ENCODE measurements at regions not wholly inside any gene's neighbourhood (a gene's known extent, or its start where the extent isn't known, plus 50 kb on each side); places are given as distances from the start of the nearest gene placed in this dataset.
"Not testable (repeated sequence)": the region's sequence is repeated elsewhere in the genome, so short reads cannot be mapped to it uniquely, and the experiment has no call there.

DNA sequence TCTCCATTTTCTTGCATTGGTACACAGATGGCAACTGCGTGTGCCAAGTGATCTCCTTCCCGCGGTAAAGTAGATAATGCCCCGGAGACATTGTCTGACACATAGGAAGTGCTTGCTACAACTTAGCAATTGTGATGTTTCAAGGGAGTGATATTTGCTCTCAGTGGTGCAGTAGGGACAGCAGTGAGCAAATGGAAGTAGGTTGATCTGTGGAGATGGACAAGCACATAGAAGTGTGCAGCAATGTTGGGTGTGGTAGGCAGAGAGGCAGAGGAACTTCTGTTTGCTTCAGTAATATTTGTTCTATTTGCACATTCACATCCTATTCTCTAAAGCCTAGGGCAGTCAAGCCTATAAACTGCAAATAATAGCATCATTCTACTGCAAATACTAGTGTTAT lies 846.7 kb upstream of the PRKX start:
- H3K27ac ChIP-seq (ENCODE audit: low read length): peak overlapping the region; percentile 9; the same call in 1 of the 2 replicates
- no peaks in the 10 kb centered on the region for H3F3A ChIP-seq (ENCODE audit: low read length, unreplicated experiment)
- H3K27me3 ChIP-seq (ENCODE audit: low read length): no peaks in the 10 kb centered on the region
- H3K4me1 ChIP-seq (ENCODE audit: insufficient read depth, low read length): peaks cover 9% of the 10 kb centered on the region
- peak overlapping the region; percentile 75 for H2AFZ ChIP-seq (ENCODE audit: low read length)
- H3K9me2 ChIP-seq (replicated peaks; ENCODE audit: low read length): no peaks in the 10 kb centered on the region
- no peak for TF ChIP-seq CTCF (conservative IDR thresholded peaks at IDR 0.05; ENCODE audit: low read depth, low read length)
- TF ChIP-seq EZH2phosphoT487 (IDR thresholded peaks at IDR 0.05; ENCODE audit: borderline replicate concordance, low read length): no peak
- TF ChIP-seq EZH2 (IDR thresholded peaks at IDR 0.05; ENCODE audit: low read length, unreplicated experiment): no peak
- peak overlapping the region; percentile 44; the same call in 1 of the 2 replicates for H3K4me2 ChIP-seq (ENCODE audit: low read length)
- no peaks in the 10 kb centered on the region for H3K9me3 ChIP-seq (ENCODE audit: low read length)
- ChIA-PET POLR2A (ENCODE audit: unreplicated experiment) (no interaction called here), CTCF (no interaction called here)
- no peak overlapping the region for H3K9ac ChIP-seq (ENCODE audit: low read length)
- H3K36me3 ChIP-seq (ENCODE audit: low read depth, low read length): no peaks in the 10 kb centered on the region
- BruUV-seq (replicated peaks): no TSS peak
- ATAC-seq (peak; percentile 97), DNase-seq (peak; percentile 65)
- no peaks in the 10 kb centered on the region for H3K79me2 ChIP-seq (ENCODE audit: low read length)
- H3K4me3 ChIP-seq (ENCODE audit: low read length): no peak overlapping the region
- H4K20me1 ChIP-seq (ENCODE audit: low read length): no peaks in the 10 kb centered on the region
- intact Hi-C loops (cut with micrococcal nuclease): loop anchor here (10.0 kb wide), 1 partner anchor 275 kb away; no protein-coding TSS in a partner anchor

- Histone ChIP-seq H3K4me2 (ENCODE audit: low read length) (no peak overlapping the region), H3K9me2 (replicated peaks; ENCODE audit: low read length) (no peaks in the 10 kb centered on the region), H3K27ac (ENCODE audit: low read length) (no peak overlapping the region), H4K20me1 (ENCODE audit: low read length) (no peaks in the 10 kb centered on the region), H3K4me1 (ENCODE audit: insufficient read depth, low read length) (peaks cover 14% of the 10 kb centered on the region), H3F3A (ENCODE audit: low read length, unreplicated experiment) (no peaks in the 10 kb centered on the region), H3K36me3 (ENCODE audit: low read depth, low read length) (no peaks in the 10 kb centered on the region), H3K9me3 (ENCODE audit: low read length) (no peaks in the 10 kb centered on the region), H2AFZ (ENCODE audit: low read length) (no peak overlapping the region), H3K79me2 (ENCODE audit: low read length) (no peaks in the 10 kb centered on the region; the same call in 1 of the 2 replicates), H3K4me3 (ENCODE audit: low read length) (no peak overlapping the region), H3K27me3 (ENCODE audit: low read length) (no peaks in the 10 kb centered on the region), H3K9ac (ENCODE audit: low read length) (no peak overlapping the region)
- TF ChIP-seq CTCF (conservative IDR thresholded peaks at IDR 0.05; ENCODE audit: low read depth, low read length) (peak; percentile 55), EZH2phosphoT487 (IDR thresholded peaks at IDR 0.05; ENCODE audit: borderline replicate concordance, low read length) (no peak)
- ATAC-seq: no peak
- intact Hi-C loops (cut with micrococcal nuclease): no loop called here
- no TSS peak for BruUV-seq (replicated peaks)
- POLR2A ChIA-PET (ENCODE audit: unreplicated experiment): no interaction called here
- peak; percentile 47 for DNase-seq
- CTCF ChIA-PET: interaction anchor here (0.7 kb wide), 1 partner anchor 281 kb away, joined by 3 read pairs; no protein-coding TSS in a partner anchor
Observed at GRCh38 chrX:4550018-4550417, 836.6 kb upstream of the PRKX start.

DNA sequence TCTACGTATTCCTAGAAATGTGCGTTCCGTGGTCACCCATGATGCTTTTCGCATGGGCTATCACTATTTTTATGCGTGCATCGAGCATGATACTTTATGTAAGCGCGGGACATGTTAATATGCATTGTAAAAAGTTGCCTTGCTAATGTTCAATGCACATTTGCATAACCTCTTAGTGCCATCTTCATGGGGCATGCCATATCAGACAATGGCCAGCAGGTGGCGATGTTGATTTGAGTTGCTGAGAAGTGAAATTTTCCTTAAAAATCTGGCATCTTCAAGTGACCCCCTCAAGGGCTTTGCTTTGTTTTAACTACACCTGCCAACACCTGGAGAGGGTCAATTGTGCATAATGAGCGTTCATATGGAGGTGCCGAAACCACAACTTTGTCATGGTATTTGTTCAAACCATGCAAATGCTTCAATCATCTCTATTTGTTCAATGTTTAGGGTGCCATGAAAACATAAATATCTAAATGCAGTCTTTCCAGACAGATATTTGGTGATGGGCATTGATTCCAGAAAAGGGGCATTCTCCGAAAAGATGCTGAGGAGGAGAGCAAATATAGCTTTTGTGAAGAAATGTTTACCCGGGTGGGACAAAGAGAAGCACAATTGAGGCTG lies 833.9 kb upstream of the PRKX start:
- H2AFZ ChIP-seq (ENCODE audit: low read length): 0 out of 2 replicates have a peak overlapping the region, but pooled peaks have one; percentile 48
- peak; percentile 52; the same call in 1 of the 2 replicates for ATAC-seq
- no peak overlapping the region for H3K27ac ChIP-seq (ENCODE audit: low read length)
- no peaks in the 10 kb centered on the region for H3K27me3 ChIP-seq (ENCODE audit: low read length)
- TF ChIP-seq EZH2 (IDR thresholded peaks at IDR 0.05; ENCODE audit: low read length, unreplicated experiment) (no peak), CTCF (conservative IDR thresholded peaks at IDR 0.05; ENCODE audit: low read depth, low read length) (peak; percentile 87), EZH2phosphoT487 (IDR thresholded peaks at IDR 0.05; ENCODE audit: borderline replicate concordance, low read length) (no peak)
- peaks cover 14% of the 10 kb centered on the region for H3K4me1 ChIP-seq (ENCODE audit: insufficient read depth, low read length)
- no peaks in the 10 kb centered on the region for H3K36me3 ChIP-seq (ENCODE audit: low read depth, low read length)
- ChIA-PET CTCF (no interaction called here), POLR2A (ENCODE audit: unreplicated experiment) (no interaction called here)
- H3K4me2 ChIP-seq (ENCODE audit: low read length): peak overlapping the region; percentile 65
- BruUV-seq (replicated peaks): no TSS peak
- H3K9me3 ChIP-seq (ENCODE audit: low read length): no peaks in the 10 kb centered on the region
- H3K79me2 ChIP-seq (ENCODE audit: low read length): peaks cover 14% of the 10 kb centered on the region; the same call in 1 of the 2 replicates
- intact Hi-C loops (cut with micrococcal nuclease): loop anchor here (1.0 to 2.0 kb wide), 3 partner anchors 123 to 565 kb away; no protein-coding TSS in a partner anchor
- no peaks in the 10 kb centered on the region for H4K20me1 ChIP-seq (ENCODE audit: low read length)
- H3K9me2 ChIP-seq (replicated peaks; ENCODE audit: low read length): no peaks in the 10 kb centered on the region
- H3K9ac ChIP-seq (ENCODE audit: low read length): no peak overlapping the region
- DNase-seq: peak; percentile 77
- no peak overlapping the region for H3K4me3 ChIP-seq (ENCODE audit: low read length)
- H3F3A ChIP-seq (ENCODE audit: low read length, unreplicated experiment): no peaks in the 10 kb centered on the region

DNA sequence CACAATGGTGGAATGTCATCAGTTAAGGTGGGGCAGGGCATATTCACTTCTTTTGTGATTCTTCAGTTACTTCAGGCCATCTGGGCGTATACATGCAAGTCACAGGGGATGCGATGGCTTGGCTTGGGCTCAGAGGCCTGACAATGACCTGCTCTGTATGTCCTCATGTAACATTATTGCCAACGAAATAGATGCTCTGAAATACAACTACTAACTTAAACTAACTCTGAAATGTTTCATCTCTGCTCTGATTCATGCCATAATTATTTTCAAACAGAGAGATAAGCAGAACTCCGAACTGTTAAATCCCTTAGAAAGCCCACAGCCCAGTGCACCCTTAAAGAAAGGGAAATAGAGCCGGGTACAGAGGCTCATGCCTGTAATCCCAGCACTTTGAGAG lies 832.7 kb upstream of the PRKX start:
- Histone ChIP-seq H2AFZ (ENCODE audit: low read length) (peak overlapping the region; percentile 48; the same call in 1 of the 2 replicates), H3K9ac (ENCODE audit: low read length) (peak overlapping the region; percentile 17; the same call in 1 of the 2 replicates), H3K27ac (ENCODE audit: low read length) (peak overlapping the region; percentile 70), H3K79me2 (ENCODE audit: low read length) (peaks cover 14% of the 10 kb centered on the region; the same call in 1 of the 2 replicates), H3K4me3 (ENCODE audit: low read length) (0 out of 2 replicates have a peak overlapping the region, but pooled peaks have one; percentile 21), H3K4me1 (ENCODE audit: insufficient read depth, low read length) (peaks cover 14% of the 10 kb centered on the region), H3K4me2 (ENCODE audit: low read length) (peak overlapping the region; percentile 65)
- CTCF ChIA-PET; H3K27me3 ChIP-seq (ENCODE audit: low read length); H3K9me3 ChIP-seq (ENCODE audit: low read length); H3K36me3 ChIP-seq (ENCODE audit: low read depth, low read length); H3K9me2 ChIP-seq (replicated peaks; ENCODE audit: low read length); H4K20me1 ChIP-seq (ENCODE audit: low read length); H3F3A ChIP-seq (ENCODE audit: low read length, unreplicated experiment); POLR2A ChIA-PET (ENCODE audit: unreplicated experiment): not testable (repeated sequence)
- peak; percentile 71 for ATAC-seq
- BruUV-seq (replicated peaks): TSS peak; percentile 84
- intact Hi-C loops (cut with micrococcal nuclease): loop anchor here (2.0 kb wide), 2 partner anchors 277 to 567 kb away; no protein-coding TSS in a partner anchor
- peak; percentile 50 for DNase-seq
